ENCODE measurements at regions not wholly inside any gene's neighbourhood (a gene's known extent, or its start where the extent isn't known, plus 50 kb on each side); places are given as distances from the start of the nearest gene placed in this dataset.

GRCh38 chr2:106708209-106708608 is 177.8 kb downstream of the ST6GAL2 start:
- no peak for DNase-seq

GRCh38 chr2:106709229-106709628 is 176.7 kb downstream of the ST6GAL2 start:
- no peak for DNase-seq

GRCh38 chr2:106719222-106719621 is 166.7 kb downstream of the ST6GAL2 start:
- no peak for DNase-seq

GRCh38 chr2:106720026-106720425 is 165.9 kb downstream of the ST6GAL2 start:
- no peak for DNase-seq

GRCh38 chr2:106724301-106724794 is 161.6 kb downstream of the ST6GAL2 start:
- DNase-seq, result no peak

- DNase-seq, result no peak
These were observed 151.8 kb downstream of the ST6GAL2 start for GRCh38 chr2:106734165-106734564.

GRCh38 chr2:106735807-106736206 is 150.2 kb downstream of the ST6GAL2 start:
- DNase-seq, result no peak

- DNase-seq, result no peak
These were observed 149.7 kb downstream of the ST6GAL2 start for GRCh38 chr2:106736221-106736620.

GRCh38 chr2:106745468-106745867 is 140.5 kb downstream of the ST6GAL2 start:
- DNase-seq, result no peak

- no peak for DNase-seq
These were observed 136.1 kb downstream of the ST6GAL2 start for GRCh38 chr2:106749823-106750222.

Measured in amygdala (tissue), 56 donors.